Spleen (tissue), 11 donors: ENCODE measurements at regions not wholly inside any gene's neighbourhood (a gene's known extent, or its start where the extent isn't known, plus 50 kb on each side); places are given as distances from the start of the nearest gene placed in this dataset.

Source experiments
- DNase-seq: peaks from one replicate; pipeline ENCODE4 v3.0.0-alpha.2; 2020
- H3K27ac ChIP-seq, 8 donors: fragments of 200-600 bp; sonication (generic) in 7 of 8; 1 replicate in 4 of 8; 2 replicates in 4 of 8; pipeline versions ENCODE4 v1.5.0 to v1.8.0; 2016 to 2021; ENCODE audit warnings: inconsistent platforms in 4 of 8, mild to moderate bottlenecking in 4 of 8, moderate library complexity in 1 of 8
- H3K27me3 ChIP-seq, 7 donors: fragments of 200-600 bp; sonication (generic) in 6 of 7; replicated peaks in 1 of 7; 1 replicate in 4 of 7; 2 replicates in 3 of 7; pipeline versions ENCODE4 v1.5.0 to v1.8.0; 2016 to 2021; ENCODE audit warnings: inconsistent platforms in 3 of 7, mild to moderate bottlenecking in 1 of 7
- H3K36me3 ChIP-seq, 6 donors: fragments of 200-600 bp; sonication (generic) in 5 of 6; 1 replicate in 4 of 6; 2 replicates in 2 of 6; pipeline versions ENCODE4 v1.5.0 to v1.8.0; 2016 to 2021; ENCODE audit warnings: inconsistent platforms in 2 of 6
- H3K4me1 ChIP-seq, 6 donors: fragments of 200-600 bp; sonication (generic) in 5 of 6; 1 replicate in 3 of 6; 2 replicates in 3 of 6; pipeline versions ENCODE4 v1.5.0 to v1.8.0; 2016 to 2021; ENCODE audit warnings: inconsistent platforms in 3 of 6
- H3K4me3 ChIP-seq, 8 donors: fragments of 200-600 bp; sonication (generic) in 7 of 8; 1 replicate in 4 of 8; 2 replicates in 4 of 8; pipeline versions ENCODE4 v1.5.0 to v1.8.0; 2016 to 2021; ENCODE audit warnings: inconsistent platforms in 4 of 8, mild to moderate bottlenecking in 4 of 8, moderate library complexity in 2 of 8
- H3K9me3 ChIP-seq, 8 donors: fragments of 200-600 bp; sonication (generic) in 7 of 8; 1 replicate in 4 of 8; 2 replicates in 4 of 8; pipeline versions ENCODE4 v1.5.0 to v1.8.0; 2016 to 2021; ENCODE audit warnings: inconsistent platforms in 4 of 8
- POLR2A ChIP-seq, 3 donors: fragments of 450-650 bp; IDR thresholded peaks; one replicate each; pipeline ENCODE4 v1.5.1; 2017; ENCODE audit warnings: antibody characterized with exemption in 3 of 3, mild to moderate bottlenecking in 1 of 3
- POLR2AphosphoS5 ChIP-seq, 3 donors: sonication (generic); formaldehyde crosslinking; IDR thresholded peaks; one replicate each; pipeline ENCODE4 v1.5.1; 2017; ENCODE audit warnings: antibody characterized with exemption in 3 of 3
- WGBS, 5 donors: extraction: QIAGEN DNeasy Blood & Tissue Kit in 3 of 5; methylation state at CpG; one replicate each; pipeline versions ENCODE4 v1.1.5 to v1.1.7; 2013 to 2018; 5-methylcytosine and 5-hydroxymethylcytosine counted together
- intact Hi-C: fragments of 100-400 bp; cut with DNase I; formaldehyde crosslinking; loops from one replicate; pipeline ENCODE4 v1.15.0; 2023; ENCODE audit warnings: low total_unique reads
- TF ChIP-seq, protein P1 (sequence below), 11 experiments: fragments of 200-600 bp in 7 of 11; fragments of 450-650 bp in 4 of 11; sonication (generic) in 4 of 11; IDR thresholded peaks in 8 of 11; conservative IDR thresholded peaks in 3 of 11; 1 replicate in 7 of 11; 2 replicates in 4 of 11; pipeline versions ENCODE4 v1.4.0 to v1.8.0; 2016 to 2021; ENCODE audit warnings: antibody characterized with exemption in 11 of 11, inconsistent platforms in 4 of 11, mild to moderate bottlenecking in 1 of 11
- donor health status: healthy with polysubstance abuse.
- donor health status: DM: no; HTN: no; CAD: no; lungs with moderate emphysema.
- donor health status: DM: no; HTN: no; CAD: no.
- donor health status: Bipolar disorder and iron deficiency.
- donor health status: healthy.
- donor health status: DM: no; HTN: no; CAD: no.
- donor health status: DM: yes; HTN: yes; CAD: no.

DNA sequence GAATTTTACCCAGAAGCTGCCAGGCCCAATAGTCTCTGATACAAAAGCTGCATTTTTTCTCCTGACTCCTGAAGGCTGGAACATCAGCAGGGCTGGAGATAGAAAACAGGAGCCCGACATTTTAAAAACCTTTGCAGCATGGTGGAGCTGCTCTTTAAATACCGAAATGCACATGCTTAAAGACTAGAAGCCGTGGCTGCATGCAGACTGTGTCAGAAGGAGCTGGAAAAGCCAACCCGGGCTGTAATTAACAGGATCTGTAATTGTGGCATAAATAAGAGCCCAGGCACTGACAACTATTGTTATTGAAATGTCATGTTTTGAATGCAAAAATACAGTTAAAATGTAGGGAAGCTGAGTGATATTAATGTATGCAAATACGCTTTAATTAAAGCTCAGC is 304.9 kb upstream of the PLET1 start:
- Histone ChIP-seq H3K27ac (no peak overlapping the region), H3K27me3 (no peaks in the 10 kb centered on the region), H3K9me3 (no peaks in the 10 kb centered on the region), H3K36me3 (no peaks in the 10 kb centered on the region), H3K4me1 (no peaks in the 10 kb centered on the region), H3K4me3 (no peak overlapping the region)
- intact Hi-C loops = no loop called here
- 71 to 81% (median 78%) methylated on average over 5 of the region's 5 CpGs for WGBS, 5 donors
- DNase-seq = no peak
- TF ChIP-seq, protein P1, sequence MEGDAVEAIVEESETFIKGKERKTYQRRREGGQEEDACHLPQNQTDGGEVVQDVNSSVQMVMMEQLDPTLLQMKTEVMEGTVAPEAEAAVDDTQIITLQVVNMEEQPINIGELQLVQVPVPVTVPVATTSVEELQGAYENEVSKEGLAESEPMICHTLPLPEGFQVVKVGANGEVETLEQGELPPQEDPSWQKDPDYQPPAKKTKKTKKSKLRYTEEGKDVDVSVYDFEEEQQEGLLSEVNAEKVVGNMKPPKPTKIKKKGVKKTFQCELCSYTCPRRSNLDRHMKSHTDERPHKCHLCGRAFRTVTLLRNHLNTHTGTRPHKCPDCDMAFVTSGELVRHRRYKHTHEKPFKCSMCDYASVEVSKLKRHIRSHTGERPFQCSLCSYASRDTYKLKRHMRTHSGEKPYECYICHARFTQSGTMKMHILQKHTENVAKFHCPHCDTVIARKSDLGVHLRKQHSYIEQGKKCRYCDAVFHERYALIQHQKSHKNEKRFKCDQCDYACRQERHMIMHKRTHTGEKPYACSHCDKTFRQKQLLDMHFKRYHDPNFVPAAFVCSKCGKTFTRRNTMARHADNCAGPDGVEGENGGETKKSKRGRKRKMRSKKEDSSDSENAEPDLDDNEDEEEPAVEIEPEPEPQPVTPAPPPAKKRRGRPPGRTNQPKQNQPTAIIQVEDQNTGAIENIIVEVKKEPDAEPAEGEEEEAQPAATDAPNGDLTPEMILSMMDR (IDR thresholded peaks at IDR 0.05 in 8 of 11, conservative IDR thresholded peaks at IDR 0.05 in 3 of 11) = no peak
- no peak for TF ChIP-seq POLR2AphosphoS5 (IDR thresholded peaks at IDR 0.05)
- no peak for TF ChIP-seq POLR2A (IDR thresholded peaks at IDR 0.05)

DNA sequence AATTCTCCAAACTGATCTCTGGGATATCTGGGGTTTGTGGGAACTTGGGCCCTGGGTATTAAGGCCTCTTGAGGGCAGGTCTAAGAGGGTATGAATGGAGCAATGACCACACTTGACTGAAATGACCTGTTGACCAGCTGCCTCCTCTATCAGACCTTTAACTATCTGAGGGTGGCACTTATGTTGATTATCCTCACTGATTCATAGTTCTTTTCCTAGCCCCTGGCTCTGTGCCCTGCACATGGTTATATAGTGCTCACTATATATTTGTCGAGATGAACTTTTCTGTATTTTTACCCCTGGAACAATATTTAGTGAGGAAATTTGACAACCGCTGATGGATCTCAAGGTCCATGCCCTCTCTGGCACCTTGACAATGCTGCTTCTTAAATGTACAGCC is 305.5 kb upstream of the PLET1 start:
- Histone ChIP-seq H3K27me3 (no peaks in the 10 kb centered on the region), H3K4me1 (no peaks in the 10 kb centered on the region), H3K9me3 (no peaks in the 10 kb centered on the region), H3K4me3 (no peak overlapping the region), H3K27ac (no peak overlapping the region), H3K36me3 (no peaks in the 10 kb centered on the region)
- WGBS, 5 donors = 74 to 90% (median 82%) methylated on average over 2 of the region's 2 CpGs
- intact Hi-C loops = no loop called here
- no peak for TF ChIP-seq POLR2AphosphoS5 (IDR thresholded peaks at IDR 0.05)
- no peak for TF ChIP-seq POLR2A (IDR thresholded peaks at IDR 0.05)
- TF ChIP-seq, protein P1 (IDR thresholded peaks at IDR 0.05 in 8 of 11, conservative IDR thresholded peaks at IDR 0.05 in 3 of 11) = no peak
- DNase-seq = no peak

DNA sequence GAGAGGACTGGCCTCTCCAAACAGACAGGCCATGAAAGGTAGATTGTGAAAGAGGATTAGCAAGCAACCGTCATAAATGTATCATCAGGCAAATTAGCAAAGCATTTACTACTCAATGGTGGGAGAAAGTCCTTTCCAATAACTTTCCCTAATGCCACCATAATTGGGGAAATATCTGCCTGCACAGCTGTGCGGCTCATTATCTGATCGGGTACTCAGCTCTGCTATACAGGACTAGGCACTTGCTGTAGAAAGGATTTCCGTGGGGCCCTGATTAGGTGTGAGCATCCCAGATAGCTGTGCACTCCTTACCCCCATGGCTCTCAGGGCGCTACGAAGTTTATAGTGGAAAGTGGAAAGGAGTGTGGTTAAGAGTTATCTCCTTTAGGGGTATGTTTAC is 309.7 kb upstream of the PLET1 start:
- Histone ChIP-seq H3K9me3 (no peaks in the 10 kb centered on the region), H3K27ac (no peak overlapping the region), H3K36me3 (no peaks in the 10 kb centered on the region), H3K4me1 (no peaks in the 10 kb centered on the region), H3K4me3 (no peak overlapping the region), H3K27me3 (no peaks in the 10 kb centered on the region)
- TF ChIP-seq POLR2AphosphoS5 (IDR thresholded peaks at IDR 0.05) (no peak), POLR2A (IDR thresholded peaks at IDR 0.05) (no peak)
- TF ChIP-seq, protein P1 (IDR thresholded peaks at IDR 0.05 in 8 of 11, conservative IDR thresholded peaks at IDR 0.05 in 3 of 11) = no peak
- DNase-seq = no peak
- 63 to 77% (median 67%) methylated on average over 6 of the region's 6 CpGs for WGBS, 5 donors
- intact Hi-C loops = no loop called here

DNA sequence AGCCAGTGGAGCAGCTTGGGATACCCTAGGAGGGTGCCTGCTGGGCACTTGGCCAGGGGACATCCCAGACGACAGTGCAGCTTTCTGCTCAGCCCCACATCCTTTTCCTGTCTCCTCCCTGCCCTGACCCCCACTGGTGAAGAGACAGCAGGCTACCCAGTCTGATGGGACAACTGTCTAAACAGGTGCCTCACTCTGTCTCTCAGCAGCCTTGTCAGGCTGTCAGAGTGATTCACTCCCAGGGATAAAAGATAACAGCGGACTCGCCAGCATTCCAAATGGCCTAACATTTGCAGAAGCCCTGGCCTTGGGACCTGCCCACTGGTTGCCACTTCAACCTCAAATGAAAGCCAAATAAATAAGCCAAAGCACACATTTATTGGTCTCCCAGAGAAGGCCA is 318.6 kb upstream of the PLET1 start:
- no peak for DNase-seq
- intact Hi-C loops = no loop called here
- H3K27me3 ChIP-seq = peaks cover 0 to 4% (median 0%) of the 10 kb centered on the region in 7 donors
- H3K9me3 ChIP-seq = no peaks in the 10 kb centered on the region
- no peaks in the 10 kb centered on the region for H3K4me1 ChIP-seq
- 45 to 54% (median 49%) methylated on average over 3 of the region's 3 CpGs for WGBS, 5 donors
- no peak overlapping the region for H3K4me3 ChIP-seq
- H3K36me3 ChIP-seq = no peaks in the 10 kb centered on the region
- no peak for TF ChIP-seq POLR2AphosphoS5 (IDR thresholded peaks at IDR 0.05)
- H3K27ac ChIP-seq = no peak overlapping the region

DNA sequence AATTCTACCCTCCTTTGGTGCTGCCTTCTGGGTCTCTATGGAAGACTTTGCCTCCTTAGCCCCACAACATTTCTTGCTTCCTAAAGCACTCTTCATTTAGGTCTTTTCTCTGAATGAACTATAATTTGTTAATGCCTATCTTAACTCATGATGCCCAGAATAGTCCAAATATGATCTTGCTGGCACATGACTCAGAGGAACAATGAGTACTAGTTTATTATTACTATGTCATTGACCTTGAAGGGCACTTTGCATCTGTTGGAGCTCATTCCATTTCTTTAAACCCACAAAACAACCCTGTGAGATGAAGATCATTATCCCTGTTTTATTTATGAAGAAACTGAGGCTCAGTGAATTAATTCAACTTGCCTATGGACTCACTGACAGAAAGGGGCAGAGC is 320.2 kb upstream of the PLET1 start:
- Histone ChIP-seq H3K27me3 (peaks cover 0 to 4% (median 0%) of the 10 kb centered on the region in 7 donors), H3K4me3 (no peak overlapping the region), H3K4me1 (no peaks in the 10 kb centered on the region), H3K9me3 (no peaks in the 10 kb centered on the region), H3K36me3 (no peaks in the 10 kb centered on the region), H3K27ac (no peak overlapping the region)
- TF ChIP-seq, protein P1 (IDR thresholded peaks at IDR 0.05 in 8 of 11, conservative IDR thresholded peaks at IDR 0.05 in 3 of 11) = no peak
- TF ChIP-seq POLR2AphosphoS5 (IDR thresholded peaks at IDR 0.05) (no peak), POLR2A (IDR thresholded peaks at IDR 0.05) (no peak)
- no peak for DNase-seq
- intact Hi-C loops = no loop called here
